NCI-H1694 (cell line): ENCODE measurements at regions not wholly inside any gene's neighbourhood (a gene's known extent, or its start where the extent isn't known, plus 50 kb on each side); places are given as distances from the start of the nearest gene placed in this dataset.
A peak's percentile ranks its signal among the peaks of the same experiment; 100 is the strongest.

Experiments used
- DNase-seq: peaks from one replicate; lab custom pipeline; 2025; lab: John Stamatoyannopoulos, UW

GRCh38 chr2:217118559-217119284 lies 258.9 kb upstream of the TNP1 start:
- peak; percentile 31 for DNase-seq

GRCh38 chr2:217117523-217117922 lies 257.7 kb upstream of the TNP1 start:
- no peak for DNase-seq

GRCh38 chr2:217116610-217117009 lies 256.7 kb upstream of the TNP1 start:
- DNase-seq = no peak

- no peak for DNase-seq
Observed at GRCh38 chr2:217114117-217114516, 254.3 kb upstream of the TNP1 start.

- no peak for DNase-seq
Observed at GRCh38 chr2:217113491-217113890, 253.6 kb upstream of the TNP1 start.

- DNase-seq = no peak
Observed at GRCh38 chr2:217110550-217110949, 250.7 kb upstream of the TNP1 start.

DNA sequence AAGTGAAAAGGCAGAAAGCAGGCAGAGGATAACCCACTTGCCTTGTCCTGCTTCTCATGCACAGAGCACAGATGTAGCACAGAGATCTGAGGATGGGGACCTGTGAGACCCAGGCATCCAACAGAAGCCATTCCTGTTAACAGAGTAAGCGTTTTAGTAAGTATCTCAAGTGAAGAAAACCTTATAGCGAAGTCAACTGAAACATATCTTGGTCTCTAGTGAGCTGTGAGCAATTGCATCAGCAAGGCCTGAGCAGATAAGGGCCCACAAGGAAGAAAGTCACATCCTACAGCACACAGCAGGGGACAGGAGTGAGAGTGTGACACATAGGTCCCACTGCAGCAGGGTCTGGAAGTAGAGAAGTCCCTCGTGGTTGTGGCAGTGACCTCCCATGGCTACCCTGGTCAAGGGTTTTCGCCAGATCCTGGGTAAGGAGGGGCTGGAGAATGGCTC lies 248.7 kb upstream of the TNP1 start:
- no peak for DNase-seq

DNA sequence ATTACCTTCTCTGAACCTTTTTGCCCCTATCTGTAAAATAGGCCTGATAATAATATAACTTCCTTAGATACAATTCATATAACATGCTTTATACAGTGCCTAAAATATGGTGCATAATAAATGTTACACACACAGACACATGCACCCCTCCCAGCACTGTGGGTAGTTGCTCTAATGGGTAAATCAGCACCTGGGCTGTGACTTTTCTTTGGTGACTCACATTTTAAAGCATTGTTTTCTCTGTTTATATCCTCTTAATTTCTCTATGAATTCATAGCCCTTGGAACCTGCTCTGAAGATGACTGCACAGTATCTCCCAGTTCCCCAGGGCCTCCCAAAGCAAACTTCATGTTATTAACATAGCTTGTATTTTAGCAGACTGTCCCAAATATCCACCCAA lies 248.2 kb upstream of the TNP1 start:
- DNase-seq = no peak

GRCh38 chr2:217107480-217107879 lies 247.6 kb upstream of the TNP1 start:
- no peak for DNase-seq

GRCh38 chr2:217106650-217107014 lies 246.8 kb upstream of the TNP1 start:
- no peak for DNase-seq

DNA sequence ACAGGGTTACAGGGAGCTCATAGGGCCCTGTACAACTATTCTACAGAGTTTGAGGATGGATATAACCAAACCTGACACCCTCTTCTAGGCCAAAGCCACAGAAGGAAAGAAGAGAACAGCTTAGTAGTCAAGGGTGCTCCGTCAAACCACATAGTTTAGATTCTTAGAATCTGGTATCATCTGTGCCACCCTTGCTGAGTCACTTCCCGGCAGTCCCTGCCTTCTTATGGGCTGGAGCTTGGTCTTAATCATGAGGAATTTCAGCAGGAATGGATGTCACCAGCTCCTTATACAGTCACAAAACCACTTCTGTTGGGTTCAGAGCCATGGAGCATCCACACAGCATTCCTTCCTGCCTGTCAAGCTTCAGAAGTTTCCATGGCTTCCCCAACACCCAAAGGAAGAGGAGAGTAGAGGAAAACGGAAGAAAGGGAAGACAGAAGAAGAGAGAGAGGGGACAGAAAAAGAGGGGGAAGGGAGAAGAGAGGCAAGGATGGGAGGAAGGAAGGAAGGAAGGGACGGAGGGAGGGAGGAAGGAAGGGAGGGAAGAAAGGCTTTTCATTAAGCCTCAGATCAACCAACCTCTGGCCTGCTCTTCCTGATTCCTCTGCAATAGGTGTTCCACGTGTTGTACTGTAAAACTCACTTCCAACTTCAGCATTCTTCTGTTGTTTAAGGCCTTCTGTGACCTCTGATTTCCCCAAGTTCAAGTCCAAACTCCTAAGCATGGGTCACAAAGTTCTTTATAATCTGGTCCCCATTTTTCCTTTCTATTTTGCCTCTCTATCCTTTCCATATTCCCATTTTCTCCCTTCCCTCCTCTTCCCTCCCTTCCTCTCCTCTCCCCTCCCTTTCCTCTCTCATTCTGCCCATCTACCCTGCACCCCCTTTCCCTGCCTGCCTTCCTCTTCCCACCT lies 246.1 kb upstream of the TNP1 start:
- DNase-seq = no peak

DNA sequence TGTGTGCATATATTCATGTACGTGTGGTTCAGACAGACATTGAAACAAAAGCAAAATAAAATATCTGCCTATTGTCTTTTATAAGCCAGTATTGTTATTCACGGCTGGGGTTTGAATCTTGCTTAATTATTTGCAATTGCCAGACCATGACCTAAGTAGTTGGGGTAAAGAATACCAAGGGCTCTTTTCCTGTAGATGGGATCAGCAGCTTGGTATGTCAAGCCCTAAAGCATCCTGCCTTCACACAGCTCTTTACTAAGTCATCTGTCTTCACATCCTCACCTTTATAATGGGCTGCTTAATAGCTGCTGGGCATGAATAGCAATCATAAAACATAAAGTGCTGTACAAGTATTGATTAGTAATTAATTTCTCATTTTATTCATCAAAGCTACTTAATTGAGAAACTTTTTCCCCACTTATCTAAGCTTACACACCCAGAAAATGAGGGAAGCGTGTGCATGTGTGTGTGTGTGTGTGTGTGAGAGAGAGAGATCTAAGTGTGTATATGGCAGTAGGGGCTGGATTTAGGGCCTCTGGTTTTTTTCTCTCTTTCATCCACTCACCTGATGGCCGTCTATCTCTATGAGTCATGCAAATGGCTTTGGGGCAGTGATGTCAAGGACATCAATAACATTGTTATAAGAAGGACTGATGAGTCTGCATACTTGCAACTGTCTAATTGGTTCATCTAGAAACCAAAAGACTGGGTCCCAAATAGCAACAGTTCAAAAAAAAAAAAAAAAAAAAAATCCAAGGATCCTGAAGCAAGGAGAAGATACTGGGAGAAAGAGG lies 244.1 kb upstream of the TNP1 start:
- no peak for DNase-seq

DNA sequence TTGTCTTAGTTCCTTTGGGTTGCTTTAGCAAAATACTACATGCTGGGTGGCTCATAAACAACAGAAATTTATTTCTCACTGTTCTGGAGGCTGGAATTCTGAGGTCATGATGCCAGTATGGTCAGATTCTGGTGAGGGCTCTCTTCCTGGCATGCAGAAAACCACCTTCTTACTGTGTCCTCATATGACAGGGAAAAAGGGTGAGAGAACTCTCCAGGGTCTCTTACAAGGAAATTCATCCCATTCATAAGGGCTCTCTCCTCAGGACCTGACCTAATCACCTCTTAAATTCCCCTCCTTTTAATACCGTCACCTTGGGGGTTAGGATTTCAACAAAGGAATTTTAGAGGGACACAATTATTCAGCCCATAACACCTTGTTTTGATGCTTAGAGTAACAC lies 243.1 kb upstream of the TNP1 start:
- DNase-seq = no peak

GRCh38 chr2:217101972-217102371 lies 242.1 kb upstream of the TNP1 start:
- DNase-seq = no peak

DNA sequence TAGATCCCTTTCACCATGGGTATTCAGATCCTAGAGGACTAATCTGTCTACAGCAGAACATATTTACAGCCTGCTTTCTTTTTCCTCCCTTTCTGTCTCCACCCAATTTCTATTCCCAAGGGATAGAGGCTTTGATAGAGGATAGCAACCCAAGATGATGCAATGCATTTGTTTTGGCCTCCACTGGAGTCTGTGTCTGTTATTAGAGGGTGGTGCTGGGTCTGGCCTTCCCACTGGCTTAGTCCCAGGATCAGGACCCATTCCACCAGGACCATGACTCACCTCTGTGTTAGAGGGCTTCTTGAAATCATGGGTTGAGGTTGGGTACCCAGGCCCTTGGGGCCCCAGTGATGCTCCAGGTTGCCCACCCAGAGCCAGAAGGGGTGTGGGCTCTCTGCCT lies 239.7 kb upstream of the TNP1 start:
- no peak for DNase-seq

- DNase-seq = no peak
Observed at GRCh38 chr2:217098435-217098834, 238.6 kb upstream of the TNP1 start.

DNA sequence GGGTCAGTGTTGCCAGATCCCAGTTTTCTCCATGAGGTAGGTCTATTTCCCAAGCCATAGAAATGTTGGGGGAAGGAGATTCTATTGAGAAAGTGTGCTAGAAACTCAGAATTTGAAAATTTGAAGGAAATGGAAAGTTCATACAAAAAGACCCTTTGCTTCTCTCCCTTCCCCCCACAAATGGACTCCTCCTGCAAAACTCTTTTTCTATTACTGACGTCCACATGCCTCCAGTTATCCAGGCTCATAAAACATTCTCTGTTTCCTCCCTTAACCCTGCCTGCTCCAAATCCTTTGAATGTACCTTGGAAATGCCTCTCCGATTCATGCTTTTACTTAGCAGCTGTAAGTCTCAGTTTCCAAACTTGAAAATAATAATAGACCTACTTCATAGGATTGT lies 237.5 kb upstream of the TNP1 start:
- DNase-seq = no peak

DNA sequence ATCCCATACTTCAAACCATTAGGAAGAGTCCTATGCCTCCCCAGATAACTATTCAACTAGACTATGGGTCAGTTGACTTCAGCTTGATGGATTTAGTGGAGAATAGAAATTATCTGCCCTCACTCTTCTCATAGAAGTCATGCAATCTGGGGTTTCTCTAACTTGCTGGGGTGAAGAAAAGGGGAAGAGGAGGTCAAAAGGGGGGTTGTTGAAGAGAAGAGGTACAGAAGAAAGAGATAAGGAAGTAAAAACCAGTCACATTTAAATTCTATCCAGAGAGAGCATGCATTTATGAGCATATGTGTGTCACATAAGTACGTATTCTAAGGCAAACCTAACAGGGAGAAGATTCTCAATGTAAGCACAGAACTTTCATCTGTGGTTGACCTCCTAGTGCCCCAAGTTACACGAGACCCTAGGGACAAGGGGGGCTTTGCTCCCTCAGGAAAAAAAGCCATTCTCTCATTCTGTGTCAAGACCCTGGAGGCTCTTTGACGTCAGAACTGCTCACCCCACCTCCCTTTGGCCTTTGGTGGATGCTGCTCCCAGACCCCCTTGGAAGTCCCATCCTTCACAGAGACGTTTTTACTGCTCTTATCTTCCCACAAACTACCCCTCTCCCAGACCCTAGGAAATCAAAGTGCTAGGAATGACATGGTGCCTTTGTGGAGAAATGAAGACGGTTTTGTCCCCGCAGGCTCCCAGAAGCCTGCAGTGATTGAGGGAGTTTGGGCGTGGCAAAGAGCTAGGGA lies 236.8 kb upstream of the TNP1 start:
- no peak for DNase-seq

DNA sequence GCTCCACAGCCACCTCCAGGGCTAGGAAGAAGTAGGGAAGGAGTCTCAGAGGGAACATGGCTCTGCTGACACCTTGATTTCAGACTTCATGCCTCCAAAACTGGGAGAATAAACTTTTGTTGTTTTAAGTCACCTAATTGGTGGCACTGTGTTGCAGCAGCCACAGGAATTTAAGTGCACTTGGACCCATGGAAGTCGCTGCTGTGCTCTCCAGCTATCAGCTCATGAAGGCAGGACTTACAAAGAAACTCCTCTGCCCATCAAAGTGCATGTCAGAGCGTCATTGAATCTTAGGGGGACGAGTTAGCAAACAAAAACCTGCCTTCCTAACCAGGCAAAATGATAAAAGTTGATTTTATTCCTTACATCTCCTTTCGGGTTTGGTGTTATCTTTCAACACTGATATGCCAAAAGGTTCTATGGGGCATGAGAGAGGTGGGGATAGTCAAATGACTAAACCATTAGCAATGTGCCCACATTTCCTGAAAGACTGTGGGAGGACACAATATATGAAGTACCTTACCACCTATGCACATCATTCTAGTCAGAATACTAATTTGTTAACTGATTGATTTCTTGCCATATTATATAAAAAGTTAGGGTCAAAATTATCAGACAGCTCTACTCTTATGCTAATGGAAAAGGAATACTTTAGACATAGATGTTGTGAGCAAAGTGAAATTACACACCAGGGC lies 235.8 kb upstream of the TNP1 start:
- DNase-seq = no peak

DNA sequence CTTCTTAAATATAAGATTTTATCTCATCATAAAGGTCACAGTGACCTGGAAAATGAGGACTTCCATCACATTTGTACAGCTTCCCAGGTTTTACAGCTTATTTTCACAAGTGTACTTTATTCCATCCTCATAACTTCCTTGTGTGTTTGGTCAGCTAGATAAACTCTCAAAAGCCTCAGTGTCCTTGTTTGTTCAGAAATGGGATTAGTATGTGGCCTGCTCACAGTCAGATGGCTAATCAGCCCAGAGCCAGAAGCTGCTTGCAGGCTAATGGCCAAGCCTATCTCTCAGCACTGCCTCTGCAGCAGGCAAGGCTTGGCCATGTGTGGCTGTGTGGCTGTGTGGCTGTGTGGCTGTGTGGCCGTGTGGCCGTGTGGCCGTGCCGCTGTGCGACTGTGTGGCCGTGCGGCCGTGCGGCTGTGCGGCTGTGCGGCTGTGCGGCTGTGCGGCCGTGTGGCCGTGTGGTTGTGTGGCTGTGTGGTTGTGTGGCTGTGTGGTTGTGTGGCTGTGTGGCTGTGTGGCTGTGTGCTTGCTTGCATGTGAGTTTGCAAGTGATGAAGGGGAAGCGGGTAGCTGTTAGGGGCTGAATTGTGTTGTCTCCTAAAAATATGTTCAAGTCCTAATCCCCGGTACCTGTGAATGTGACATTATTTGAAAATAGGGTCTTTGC lies 233.0 kb upstream of the TNP1 start:
- DNase-seq = no peak

GRCh38 chr2:217091531-217091930 lies 231.7 kb upstream of the TNP1 start:
- no peak for DNase-seq
